Mesodermal cell (in vitro differentiated cells): ENCODE measurements at regions not wholly inside any gene's neighbourhood (a gene's known extent, or its start where the extent isn't known, plus 50 kb on each side); places are given as distances from the start of the nearest gene placed in this dataset.

Experiments used
- H3K27ac ChIP-seq: 2 replicates; pipeline ENCODE4 v1.7.0; 2013; ENCODE audit warnings: mild to moderate bottlenecking, low read depth, low read length, moderate library complexity; ENCODE audit not compliant: severe bottlenecking
- H3K36me3 ChIP-seq: 2 replicates; pipeline ENCODE4 v1.7.1; 2013; ENCODE audit warnings: mild to moderate bottlenecking, low read length, moderate library complexity; ENCODE audit not compliant: control insufficient read depth, insufficient read depth
- H3K4me1 ChIP-seq: one replicate; pipeline ENCODE4 v1.7.1; 2013; ENCODE audit warnings: mild to moderate bottlenecking, low read length; ENCODE audit not compliant: insufficient read depth, control insufficient read depth, poor library complexity, severe bottlenecking
- H3K4me3 ChIP-seq: 2 replicates; pipeline ENCODE4 v1.7.0; 2013; ENCODE audit warnings: low read length, control low read depth, mild to moderate bottlenecking; ENCODE audit not compliant: insufficient read depth, poor library complexity, severe bottlenecking; ENCODE audit errors: extremely low read depth
- H3K9me3 ChIP-seq: 2 replicates; pipeline ENCODE4 v1.7.1; 2013; ENCODE audit warnings: mild to moderate bottlenecking, low read length, moderate library complexity; ENCODE audit not compliant: control insufficient read depth
- WGBS, 2 experiments: methylation state at CpG; one replicate each; pipeline ENCODE4 v1.1.5; 2013; ENCODE audit warnings: missing lambda C conversion rate in 2 of 2; ENCODE audit not compliant: insufficient coverage in 2 of 2; 5-methylcytosine and 5-hydroxymethylcytosine counted together

DNA sequence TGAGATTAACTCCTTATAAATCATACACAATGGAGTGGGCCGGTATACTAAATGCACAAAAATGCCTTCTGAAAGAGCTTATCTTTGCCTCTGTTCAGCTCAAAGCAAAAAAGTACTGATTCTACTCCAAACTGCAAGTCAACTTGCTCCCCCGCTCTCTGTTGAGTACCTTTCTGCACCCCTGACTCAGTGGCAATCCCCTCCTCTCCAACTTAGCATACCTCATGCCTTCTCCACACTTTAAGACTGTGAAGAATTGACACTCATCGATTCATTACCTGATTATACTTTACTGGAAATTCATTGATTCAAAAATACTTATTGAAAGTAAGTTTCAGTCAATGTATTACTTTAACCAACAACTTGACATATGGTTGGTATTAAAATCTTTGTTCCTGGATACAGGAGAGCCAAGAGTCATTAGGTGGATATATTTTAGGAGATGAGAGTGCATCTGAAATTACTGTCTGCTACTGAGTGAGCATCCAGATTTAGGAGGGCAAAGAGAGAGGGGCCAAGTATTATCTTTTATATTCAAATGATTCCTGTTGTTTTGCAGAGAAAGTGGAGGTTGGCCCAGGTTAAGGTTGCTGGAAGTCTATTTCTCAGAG lies 187.7 kb downstream of the ICOS start:
- H3K4me3 ChIP-seq = no peak overlapping the region
- 97 to 100% methylated on average over 2 of the region's 3 CpGs for WGBS, 2 experiments
- H3K4me1 ChIP-seq = no peaks in the 10 kb centered on the region
- no peak overlapping the region for H3K27ac ChIP-seq
- no peaks in the 10 kb centered on the region for H3K36me3 ChIP-seq
- no peaks in the 10 kb centered on the region for H3K9me3 ChIP-seq

DNA sequence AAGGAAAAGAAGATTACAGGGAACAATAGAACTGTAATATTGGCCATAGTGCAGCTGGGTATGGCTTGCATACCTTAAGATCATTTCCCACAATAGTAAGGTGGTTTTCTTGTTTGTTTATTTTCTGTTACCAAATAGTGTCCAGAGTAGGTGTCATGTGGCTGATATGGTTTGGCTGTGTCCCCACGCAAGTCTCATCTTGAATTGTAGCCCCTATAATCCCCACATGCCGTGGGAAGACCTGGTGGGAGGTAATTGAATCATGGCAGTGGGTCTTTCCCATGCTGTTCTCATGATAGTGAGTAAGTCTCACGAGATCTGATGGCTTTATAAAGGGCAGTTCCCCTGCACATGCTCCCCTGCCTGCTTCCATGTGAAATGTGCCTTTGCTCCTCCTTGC lies 190.1 kb downstream of the ICOS start:
- 100% methylated on average over 1 of the region's 3 CpGs for WGBS, 2 experiments

GRCh38 chr2:204127238-204127637 lies 190.7 kb downstream of the ICOS start:
- no peak overlapping the region for H3K4me3 ChIP-seq
- H3K9me3 ChIP-seq = no peaks in the 10 kb centered on the region
- peaks cover 3% of the 10 kb centered on the region for H3K4me1 ChIP-seq
- 89% methylated on average over 2 of the region's 2 CpGs; no CpG with 5 or more reads in 1 of the 2 experiments for WGBS, 2 experiments
- H3K27ac ChIP-seq = no peak overlapping the region
- no peaks in the 10 kb centered on the region for H3K36me3 ChIP-seq

More for the DNA sequence above, 190.1 kb downstream of the ICOS start:
- Histone ChIP-seq H3K36me3 (no peaks in the 10 kb centered on the region), H3K27ac (no peak overlapping the region), H3K4me3 (no peak overlapping the region), H3K9me3 (no peaks in the 10 kb centered on the region), H3K4me1 (peaks cover 3% of the 10 kb centered on the region)

DNA sequence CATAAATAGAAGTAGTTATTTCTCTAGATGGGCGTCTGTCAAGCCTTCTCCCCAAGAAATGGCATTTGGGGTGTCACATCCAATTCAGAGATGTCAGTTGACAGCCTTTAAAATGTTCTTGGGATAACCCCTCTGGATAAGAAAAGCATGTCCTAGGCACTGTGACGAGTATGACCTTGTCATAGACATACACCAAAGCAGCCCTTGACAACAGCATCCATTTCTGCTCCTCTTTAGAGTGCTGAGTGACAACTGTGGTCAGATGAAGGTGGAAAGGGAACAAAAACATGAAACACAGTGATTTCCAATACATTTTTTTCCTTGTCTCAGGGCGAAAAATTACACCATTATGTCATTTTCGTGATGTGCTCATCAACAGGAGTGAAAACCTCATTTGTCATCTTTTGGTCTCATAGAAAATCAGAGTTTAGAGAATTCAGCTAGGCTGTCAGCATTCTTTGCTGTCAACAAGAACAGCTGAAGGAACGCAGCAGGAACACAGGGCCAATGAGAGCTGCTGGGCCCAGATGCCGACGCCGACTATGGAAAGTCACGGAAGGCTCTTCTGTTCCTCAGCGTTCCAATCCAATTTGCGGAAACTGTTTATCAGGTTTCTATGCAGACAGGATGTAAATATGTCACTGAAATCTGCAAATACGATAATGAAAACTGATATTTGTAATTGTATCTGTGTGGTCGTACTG lies 193.2 kb downstream of the ICOS start:
- no peaks in the 10 kb centered on the region for H3K36me3 ChIP-seq
- H3K27ac ChIP-seq = no peak overlapping the region
- H3K4me1 ChIP-seq = peaks cover 3% of the 10 kb centered on the region
- WGBS, 2 experiments = 86 to 95% methylated on average over 10 to 12 of the region's 13 CpGs
- no peaks in the 10 kb centered on the region for H3K9me3 ChIP-seq
- H3K4me3 ChIP-seq = no peak overlapping the region

DNA sequence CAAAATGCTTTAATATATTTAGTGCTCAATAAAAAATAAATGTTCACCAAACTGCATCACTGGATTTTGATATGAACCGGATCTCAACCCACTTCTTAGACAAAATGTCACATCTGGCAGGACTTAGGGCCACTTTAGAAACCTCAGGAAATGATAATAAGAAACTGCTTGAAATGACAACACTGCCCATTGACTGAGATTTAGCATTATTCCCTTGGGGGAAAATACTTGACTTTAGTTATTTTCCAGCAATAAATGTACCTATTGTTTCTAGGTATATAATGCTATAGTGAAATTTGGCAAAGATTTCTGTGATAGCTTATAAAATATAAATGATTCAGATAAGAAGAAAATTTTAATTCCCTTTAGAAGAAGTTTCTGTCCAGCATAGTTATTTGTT lies 195.1 kb downstream of the ICOS start:
- no peak overlapping the region for H3K27ac ChIP-seq
- H3K36me3 ChIP-seq = no peaks in the 10 kb centered on the region
- peaks cover 3% of the 10 kb centered on the region for H3K4me1 ChIP-seq
- WGBS, 2 experiments = no CpG with 5 or more reads among the region's 1 CpG
- no peak overlapping the region for H3K4me3 ChIP-seq
- no peaks in the 10 kb centered on the region for H3K9me3 ChIP-seq

DNA sequence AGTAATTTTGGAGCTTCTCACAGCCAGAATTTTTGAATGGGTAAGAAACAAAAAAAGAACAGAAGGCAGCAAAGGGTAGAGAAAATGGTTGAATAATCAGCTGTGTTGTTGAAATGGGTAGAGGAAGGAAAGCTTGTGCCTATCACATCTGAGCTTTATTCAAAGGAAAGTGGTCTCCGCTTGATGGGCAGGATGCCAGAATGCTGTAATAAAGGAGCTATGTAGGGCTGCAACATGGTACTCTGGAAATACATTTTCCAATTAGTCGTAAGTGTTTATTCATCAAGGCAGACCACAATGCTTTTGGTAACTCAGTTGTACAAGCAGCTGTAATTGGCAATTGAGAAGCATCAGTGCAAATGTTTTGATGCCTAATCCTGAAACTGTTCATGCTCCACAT lies 196.9 kb downstream of the ICOS start:
- Histone ChIP-seq H3K9me3 (no peaks in the 10 kb centered on the region), H3K36me3 (no peaks in the 10 kb centered on the region), H3K4me1 (peaks cover 3% of the 10 kb centered on the region), H3K27ac (no peak overlapping the region), H3K4me3 (no peak overlapping the region)
- WGBS, 2 experiments = 100% methylated on average over 2 of the region's 2 CpGs

DNA sequence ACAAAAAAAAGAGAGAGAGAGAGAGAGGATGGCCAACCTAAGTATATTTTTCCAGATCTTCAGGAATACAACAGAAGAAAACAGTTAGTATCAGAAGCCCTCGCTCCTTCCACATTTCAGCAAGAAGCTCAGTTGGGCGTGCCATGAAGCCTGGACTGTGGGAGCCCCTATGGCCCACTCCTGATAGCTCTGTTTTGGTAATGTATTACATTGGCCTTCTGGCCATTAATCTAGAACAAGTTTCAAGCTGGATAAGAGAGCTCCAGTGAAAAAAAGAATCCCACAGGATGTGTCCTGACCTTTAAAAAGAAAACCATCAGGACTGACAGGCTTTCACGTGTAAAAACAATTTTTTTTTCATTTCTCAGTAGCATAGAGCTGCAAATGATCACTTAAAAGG lies 197.9 kb downstream of the ICOS start:
- no peaks in the 10 kb centered on the region for H3K36me3 ChIP-seq
- no peak overlapping the region for H3K4me3 ChIP-seq
- peaks cover 3% of the 10 kb centered on the region for H3K4me1 ChIP-seq
- no peak overlapping the region for H3K27ac ChIP-seq
- no peaks in the 10 kb centered on the region for H3K9me3 ChIP-seq
- 82 to 100% methylated on average over 1 to 3 of the region's 3 CpGs for WGBS, 2 experiments

DNA sequence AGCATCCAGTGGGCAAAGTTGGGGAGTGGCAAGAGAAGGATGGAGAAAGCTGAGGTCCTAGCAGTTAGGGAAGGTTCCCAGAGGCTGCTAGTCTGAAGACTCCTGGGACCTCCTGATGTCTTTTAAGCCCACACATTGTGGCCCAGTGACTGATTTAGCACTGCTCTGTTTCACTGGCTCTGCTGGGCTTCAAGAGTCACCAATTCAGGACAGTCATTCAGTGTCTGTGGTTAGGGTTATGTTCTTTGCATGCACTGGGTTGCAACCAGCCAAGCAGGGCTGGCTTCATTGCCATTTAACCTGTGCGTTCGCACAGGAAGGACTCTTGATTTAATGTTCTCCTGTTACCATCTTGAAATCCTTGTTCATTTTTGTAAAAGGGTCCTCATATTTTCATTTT lies 199.2 kb downstream of the ICOS start:
- Histone ChIP-seq H3K27ac (no peak overlapping the region), H3K4me1 (no peaks in the 10 kb centered on the region), H3K9me3 (no peaks in the 10 kb centered on the region), H3K36me3 (no peaks in the 10 kb centered on the region), H3K4me3 (no peak overlapping the region)
- 93% methylated on average over 2 of the region's 2 CpGs; no CpG with 5 or more reads in 1 of the 2 experiments for WGBS, 2 experiments

DNA sequence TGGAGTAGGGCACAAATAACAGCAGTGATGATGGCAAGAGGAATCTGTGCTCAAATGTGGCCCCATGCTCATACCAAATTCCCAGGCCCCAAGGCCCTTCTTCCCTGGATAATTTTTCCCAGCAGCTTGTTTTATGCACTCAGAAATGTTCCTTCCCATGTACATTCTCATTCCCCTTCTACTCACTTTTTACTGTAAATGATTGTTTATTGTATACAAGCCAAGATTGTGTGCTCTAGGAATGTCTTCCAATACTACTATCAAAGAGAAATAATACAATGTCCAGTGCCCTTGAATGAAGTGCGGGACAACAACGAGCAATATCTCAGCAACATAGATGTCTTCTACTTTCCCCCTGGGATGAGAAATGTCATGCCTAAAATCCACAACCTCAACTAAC lies 201.6 kb downstream of the ICOS start:
- Histone ChIP-seq H3K4me1 (no peaks in the 10 kb centered on the region), H3K4me3 (no peak overlapping the region), H3K27ac (no peak overlapping the region), H3K36me3 (no peaks in the 10 kb centered on the region), H3K9me3 (no peaks in the 10 kb centered on the region)
- WGBS, 2 experiments = 96% methylated on average over 2 of the region's 2 CpGs; no CpG with 5 or more reads in 1 of the 2 experiments

DNA sequence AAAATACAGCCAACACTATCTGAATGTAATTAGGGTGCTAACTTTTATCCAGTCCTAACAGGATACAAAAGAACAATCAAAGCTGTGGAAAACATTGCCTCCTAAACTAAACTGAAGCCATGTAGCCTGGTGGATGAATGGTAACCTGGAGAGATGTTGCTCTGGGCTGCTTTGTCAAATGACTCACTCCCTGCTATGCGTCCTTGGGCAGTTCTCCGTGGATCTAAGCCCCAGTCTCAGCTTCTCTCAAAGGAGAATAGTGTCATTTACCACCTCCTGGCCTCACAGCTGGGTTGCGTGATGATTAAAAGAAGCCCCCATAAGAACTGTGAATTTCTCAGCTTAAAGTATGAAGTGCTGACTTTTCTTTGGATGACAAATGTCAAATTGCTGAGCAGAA lies 203.7 kb downstream of the ICOS start:
- WGBS, 2 experiments = 73 to 80% methylated on average over 2 to 3 of the region's 3 CpGs
- H3K4me1 ChIP-seq = no peaks in the 10 kb centered on the region
- no peaks in the 10 kb centered on the region for H3K9me3 ChIP-seq
- no peaks in the 10 kb centered on the region for H3K36me3 ChIP-seq
- no peak overlapping the region for H3K4me3 ChIP-seq
- H3K27ac ChIP-seq = no peak overlapping the region
